MM.1S (cell line): ENCODE measurements at regions not wholly inside any gene's neighbourhood (a gene's known extent, or its start where the extent isn't known, plus 50 kb on each side); places are given as distances from the start of the nearest gene placed in this dataset.
A peak's percentile ranks its signal among the peaks of the same experiment; 100 is the strongest.

ENCODE experiments used
- DNase-seq: peaks from one replicate; pipeline ENCODE4 v3.0.0-alpha.2; 2015
- H2AFZ ChIP-seq: fragments of 300-600 bp; sonication (generic); 2 replicates; pipeline ENCODE4 v1.6.0; 2016; ENCODE audit warnings: antibody characterized with exemption, low read length
- H3F3A ChIP-seq: fragments of 300-600 bp; sonication (generic); 2 replicates; pipeline ENCODE4 v1.6.1; 2016; ENCODE audit warnings: mild to moderate bottlenecking, antibody characterized with exemption, low read length, moderate library complexity, mixed read lengths; ENCODE audit not compliant: insufficient read depth
- H3K27ac ChIP-seq: fragments of 300-600 bp; sonication (generic); 2 replicates; pipeline ENCODE4 v1.5.1; 2016; ENCODE audit warnings: mild to moderate bottlenecking, low read length
- H3K27me3 ChIP-seq: fragments of 300-600 bp; sonication (generic); replicated peaks from 2 replicates; pipeline ENCODE4 v1.6.0; 2016; ENCODE audit warnings: low read length; ENCODE audit not compliant: insufficient read depth
- H3K36me3 ChIP-seq: fragments of 300-600 bp; sonication (generic); replicated peaks from 2 replicates; pipeline ENCODE4 v1.6.1; 2016; ENCODE audit warnings: mild to moderate bottlenecking, low read length, mixed read lengths; ENCODE audit not compliant: insufficient read depth
- H3K4me1 ChIP-seq: fragments of 300-600 bp; sonication (generic); 2 replicates; pipeline ENCODE4 v1.6.1; 2016; ENCODE audit warnings: low read length, mixed read lengths
- H3K4me2 ChIP-seq: fragments of 300-600 bp; sonication (generic); 2 replicates; pipeline ENCODE4 v1.6.0; 2016; ENCODE audit warnings: low read depth, low read length
- H3K4me3 ChIP-seq: fragments of 300-600 bp; sonication (generic); 2 replicates; pipeline ENCODE4 v1.5.1; 2016; ENCODE audit warnings: low read length, mixed read lengths
- H3K79me2 ChIP-seq: fragments of 300-600 bp; sonication (generic); 2 replicates; pipeline ENCODE4 v1.6.1; 2016; ENCODE audit warnings: mixed run types, low read length, mixed read lengths
- H3K9ac ChIP-seq: fragments of 300-600 bp; sonication (generic); 2 replicates; pipeline ENCODE4 v1.6.1; 2016; ENCODE audit warnings: low read length, mixed read lengths
- H3K9me2 ChIP-seq: fragments of 300-600 bp; sonication (generic); replicated peaks from 2 replicates; pipeline ENCODE4 v1.6.1; 2016; ENCODE audit warnings: mild to moderate bottlenecking, low read length, mixed read lengths; ENCODE audit not compliant: insufficient read depth
- H3K9me3 ChIP-seq: fragments of 300-600 bp; sonication (generic); replicated peaks from 2 replicates; pipeline ENCODE4 v1.6.1; 2016; ENCODE audit warnings: mild to moderate bottlenecking, low read length, mixed read lengths; ENCODE audit not compliant: insufficient read depth
- H4K20me1 ChIP-seq: fragments of 300-600 bp; sonication (generic); 2 replicates; pipeline ENCODE4 v1.6.1; 2016; ENCODE audit warnings: mild to moderate bottlenecking, low read length, moderate library complexity, mixed read lengths; ENCODE audit not compliant: insufficient read depth
- EZH2 ChIP-seq: fragments of 300-600 bp; sonication (generic); optimal IDR thresholded peaks from 2 replicates; pipeline ENCODE3; 2017; ENCODE audit warnings: low read depth, mild to moderate bottlenecking, antibody characterized with exemption, low read length, mixed read lengths
- EZH2phosphoT487 ChIP-seq: fragments of 300-600 bp; sonication (generic); IDR thresholded peaks from 2 replicates; pipeline ENCODE4 v1.6.1; 2018; ENCODE audit warnings: antibody characterized with exemption, low read length
- TF ChIP-seq, protein P1 (sequence below): fragments of 300-600 bp; sonication (generic); IDR thresholded peaks from 2 replicates; pipeline ENCODE4 v1.5.1; 2016; ENCODE audit warnings: antibody characterized with exemption, low read length, mixed read lengths

DNA sequence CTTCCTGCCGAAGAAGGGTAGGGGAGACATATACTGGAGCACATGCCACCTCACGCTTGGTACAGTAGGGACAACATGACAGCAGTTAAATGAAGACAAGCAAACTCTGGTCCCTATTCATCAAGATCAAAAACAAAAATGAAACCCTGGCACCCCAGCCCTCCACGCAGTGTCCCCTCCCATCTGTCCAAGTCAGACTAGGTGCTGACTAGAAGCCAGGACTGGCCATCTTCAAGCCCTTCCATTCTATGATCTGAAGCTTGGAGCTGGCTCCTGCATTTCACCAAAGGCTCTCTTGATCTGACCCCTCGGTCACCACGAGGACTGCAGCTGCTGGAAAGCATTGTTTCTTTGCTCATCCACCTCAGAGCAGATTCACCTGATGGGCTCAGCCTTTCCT lies 158.9 kb upstream of the GGTLC1 start:
- Histone ChIP-seq H3K79me2 (no peaks in the 10 kb centered on the region), H3K4me1 (peaks cover 28% of the 10 kb centered on the region), H3K27me3 (no peaks in the 10 kb centered on the region), H3K9me2 (no peaks in the 10 kb centered on the region), H4K20me1 (no peaks in the 10 kb centered on the region), H3F3A (peaks cover 27% of the 10 kb centered on the region), H2AFZ (peak overlapping the region; percentile 3; the same call in 1 of the 2 replicates), H3K9ac (peak overlapping the region; percentile 67), H3K4me2 (peak overlapping the region; percentile 75), H3K36me3 (no peaks in the 10 kb centered on the region), H3K4me3 (peak overlapping the region; percentile 28), H3K27ac (peak overlapping the region; percentile 95), H3K9me3 (no peaks in the 10 kb centered on the region; the same call in 1 of the 2 replicates)
- TF ChIP-seq EZH2 (no peak), EZH2phosphoT487 (no peak)
- TF ChIP-seq, protein P1, sequence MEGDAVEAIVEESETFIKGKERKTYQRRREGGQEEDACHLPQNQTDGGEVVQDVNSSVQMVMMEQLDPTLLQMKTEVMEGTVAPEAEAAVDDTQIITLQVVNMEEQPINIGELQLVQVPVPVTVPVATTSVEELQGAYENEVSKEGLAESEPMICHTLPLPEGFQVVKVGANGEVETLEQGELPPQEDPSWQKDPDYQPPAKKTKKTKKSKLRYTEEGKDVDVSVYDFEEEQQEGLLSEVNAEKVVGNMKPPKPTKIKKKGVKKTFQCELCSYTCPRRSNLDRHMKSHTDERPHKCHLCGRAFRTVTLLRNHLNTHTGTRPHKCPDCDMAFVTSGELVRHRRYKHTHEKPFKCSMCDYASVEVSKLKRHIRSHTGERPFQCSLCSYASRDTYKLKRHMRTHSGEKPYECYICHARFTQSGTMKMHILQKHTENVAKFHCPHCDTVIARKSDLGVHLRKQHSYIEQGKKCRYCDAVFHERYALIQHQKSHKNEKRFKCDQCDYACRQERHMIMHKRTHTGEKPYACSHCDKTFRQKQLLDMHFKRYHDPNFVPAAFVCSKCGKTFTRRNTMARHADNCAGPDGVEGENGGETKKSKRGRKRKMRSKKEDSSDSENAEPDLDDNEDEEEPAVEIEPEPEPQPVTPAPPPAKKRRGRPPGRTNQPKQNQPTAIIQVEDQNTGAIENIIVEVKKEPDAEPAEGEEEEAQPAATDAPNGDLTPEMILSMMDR = no peak
- DNase-seq = peak; percentile 62

DNA sequence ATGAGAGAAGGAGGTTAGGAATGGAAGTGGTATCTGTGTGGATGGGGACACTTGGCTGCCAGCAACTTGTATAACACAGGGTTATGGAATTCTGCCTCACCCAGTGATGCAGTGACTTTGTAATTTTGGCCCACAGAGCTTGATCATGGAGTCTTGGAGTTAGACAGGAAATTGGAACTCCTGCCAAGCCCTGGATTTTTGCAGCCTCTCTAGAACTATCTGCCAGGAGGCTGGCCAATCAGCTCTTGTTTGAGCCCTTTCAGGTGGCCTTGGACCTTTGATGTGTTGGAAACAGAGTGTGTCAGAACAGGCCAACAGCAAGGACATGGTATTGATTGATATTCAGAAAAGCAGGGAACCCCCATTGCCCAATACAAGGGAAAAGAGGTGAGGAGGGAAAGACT lies 157.7 kb upstream of the GGTLC1 start:
- Histone ChIP-seq H3K79me2 (no peaks in the 10 kb centered on the region), H4K20me1 (no peaks in the 10 kb centered on the region), H3K9me2 (no peaks in the 10 kb centered on the region), H3K27ac (no peak overlapping the region), H2AFZ (no peak overlapping the region), H3K36me3 (no peaks in the 10 kb centered on the region), H3K4me1 (peaks cover 28% of the 10 kb centered on the region), H3F3A (peaks cover 27% of the 10 kb centered on the region), H3K9ac (no peak overlapping the region), H3K27me3 (no peaks in the 10 kb centered on the region), H3K4me2 (no peak overlapping the region), H3K4me3 (no peak overlapping the region), H3K9me3 (no peaks in the 10 kb centered on the region; the same call in 1 of the 2 replicates)
- TF ChIP-seq, protein P1 = no peak
- DNase-seq = no peak

DNA sequence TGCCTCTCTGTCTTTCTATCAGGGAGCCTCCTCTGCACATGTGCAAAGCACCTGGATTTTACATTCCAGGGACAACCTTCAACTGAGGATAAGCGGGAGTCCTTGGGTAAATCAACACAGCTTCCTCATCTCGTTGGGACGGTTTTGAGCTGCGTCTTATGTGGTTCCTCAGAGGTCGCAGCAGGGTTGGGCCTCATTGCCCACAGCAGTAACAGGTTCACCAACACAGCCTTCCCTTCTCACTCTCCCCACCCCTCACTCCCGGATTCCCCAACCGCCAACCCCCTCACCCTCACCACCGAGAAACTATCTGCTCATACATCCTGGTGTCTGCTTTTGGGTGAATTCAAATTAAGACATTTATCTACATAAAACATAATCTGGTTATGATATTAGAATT lies 155.8 kb upstream of the GGTLC1 start:
- Histone ChIP-seq H2AFZ (no peak overlapping the region), H3K9ac (no peak overlapping the region), H3F3A (peaks cover 25% of the 10 kb centered on the region), H3K9me3 (no peaks in the 10 kb centered on the region; the same call in 1 of the 2 replicates), H4K20me1 (no peaks in the 10 kb centered on the region), H3K27ac (no peak overlapping the region), H3K9me2 (no peaks in the 10 kb centered on the region), H3K79me2 (no peaks in the 10 kb centered on the region), H3K27me3 (no peaks in the 10 kb centered on the region), H3K4me1 (peaks cover 27% of the 10 kb centered on the region), H3K4me3 (no peak overlapping the region), H3K36me3 (no peaks in the 10 kb centered on the region), H3K4me2 (no peak overlapping the region)
- no peak for TF ChIP-seq EZH2
- TF ChIP-seq, protein P1 = no peak
- no peak for TF ChIP-seq EZH2phosphoT487
- no peak for DNase-seq
